Muscle layer of duodenum (tissue), 2 donors: ENCODE measurements at regions not wholly inside any gene's neighbourhood (a gene's known extent, or its start where the extent isn't known, plus 50 kb on each side); places are given as distances from the start of the nearest gene placed in this dataset.

Experiments
- H3K27ac ChIP-seq: one replicate; pipeline ENCODE4 v1.7.0; 2013; ENCODE audit warnings: mild to moderate bottlenecking, low read length
- H3K27me3 ChIP-seq: one replicate; pipeline ENCODE4 v1.7.0; 2013; ENCODE audit warnings: low read depth, mild to moderate bottlenecking, control low read depth, low read length
- H3K36me3 ChIP-seq, 2 donors: one replicate each; pipeline ENCODE4 v1.7.0; 2013; ENCODE audit warnings: low read length in 2 of 2, control low read depth in 1 of 2, mild to moderate bottlenecking in 1 of 2; ENCODE audit not compliant: insufficient read depth in 2 of 2, control insufficient read depth in 1 of 2
- H3K4me1 ChIP-seq, 2 donors: one replicate each; pipeline ENCODE4 v1.7.0; 2013; ENCODE audit warnings: low read length in 2 of 2, mild to moderate bottlenecking in 2 of 2, control low read depth in 1 of 2, moderate library complexity in 1 of 2; ENCODE audit not compliant: insufficient read depth in 2 of 2, control insufficient read depth in 1 of 2
- H3K4me3 ChIP-seq, 2 donors: one replicate each; pipeline ENCODE4 v1.7.0; 2013; ENCODE audit warnings: low read length in 2 of 2, low read depth in 1 of 2, mild to moderate bottlenecking in 1 of 2
- H3K9me3 ChIP-seq, 2 donors: one replicate each; pipeline ENCODE4 v1.7.0; 2013; ENCODE audit warnings: low read length in 2 of 2, control low read depth in 1 of 2, mild to moderate bottlenecking in 1 of 2; ENCODE audit not compliant: control insufficient read depth in 1 of 2
- donor health status: healthy.

GRCh38 chr6:133724726-133725125 is 164.2 kb upstream of the TCF21 start:
- no peaks in the 10 kb centered on the region for H3K4me1 ChIP-seq
- H3K27ac ChIP-seq, result no peak overlapping the region
- H3K27me3 ChIP-seq, result no peaks in the 10 kb centered on the region
- H3K4me3 ChIP-seq, result no peak overlapping the region
- H3K9me3 ChIP-seq, result peaks cover 0 to 18% of the 10 kb centered on the region in 2 donors
- no peaks in the 10 kb centered on the region for H3K36me3 ChIP-seq

- Histone ChIP-seq H3K27me3 (no peaks in the 10 kb centered on the region), H3K4me1 (no peaks in the 10 kb centered on the region), H3K9me3 (peaks cover 0 to 18% of the 10 kb centered on the region in 2 donors), H3K4me3 (no peak overlapping the region), H3K36me3 (no peaks in the 10 kb centered on the region), H3K27ac (no peak overlapping the region)
Measured at GRCh38 chr6:133726188-133726587, 162.7 kb upstream of the TCF21 start.

GRCh38 chr6:133730881-133731280 is 158.0 kb upstream of the TCF21 start:
- Histone ChIP-seq H3K4me3 (no peak overlapping the region), H3K36me3 (no peaks in the 10 kb centered on the region), H3K9me3 (peaks cover 0 to 14% of the 10 kb centered on the region in 2 donors), H3K27me3 (no peaks in the 10 kb centered on the region), H3K27ac (no peak overlapping the region), H3K4me1 (no peaks in the 10 kb centered on the region)

GRCh38 chr6:133740218-133740617 is 148.7 kb upstream of the TCF21 start:
- no peak overlapping the region for H3K27ac ChIP-seq
- no peak overlapping the region for H3K4me3 ChIP-seq
- no peaks in the 10 kb centered on the region for H3K4me1 ChIP-seq
- H3K9me3 ChIP-seq, result no peaks in the 10 kb centered on the region
- H3K27me3 ChIP-seq, result no peaks in the 10 kb centered on the region
- H3K36me3 ChIP-seq, result no peaks in the 10 kb centered on the region

- no peaks in the 10 kb centered on the region for H3K9me3 ChIP-seq
- no peaks in the 10 kb centered on the region for H3K36me3 ChIP-seq
- H3K4me3 ChIP-seq, result no peak overlapping the region
- no peaks in the 10 kb centered on the region for H3K4me1 ChIP-seq
- no peak overlapping the region for H3K27ac ChIP-seq
- no peaks in the 10 kb centered on the region for H3K27me3 ChIP-seq
Measured at GRCh38 chr6:133740816-133741215, 148.1 kb upstream of the TCF21 start.

GRCh38 chr6:133741375-133741861 is 147.5 kb upstream of the TCF21 start:
- Histone ChIP-seq H3K4me3 (no peak overlapping the region), H3K27me3 (no peaks in the 10 kb centered on the region), H3K4me1 (no peaks in the 10 kb centered on the region), H3K27ac (no peak overlapping the region), H3K36me3 (no peaks in the 10 kb centered on the region), H3K9me3 (no peaks in the 10 kb centered on the region)

- Histone ChIP-seq H3K4me1 (no peaks in the 10 kb centered on the region), H3K4me3 (no peak overlapping the region), H3K27me3 (no peaks in the 10 kb centered on the region), H3K9me3 (no peaks in the 10 kb centered on the region), H3K27ac (no peak overlapping the region), H3K36me3 (no peaks in the 10 kb centered on the region)
Measured at GRCh38 chr6:133743621-133744020, 145.3 kb upstream of the TCF21 start.

- Histone ChIP-seq H3K27ac (no peak overlapping the region), H3K4me3 (no peak overlapping the region), H3K27me3 (no peaks in the 10 kb centered on the region), H3K9me3 (no peaks in the 10 kb centered on the region), H3K36me3 (no peaks in the 10 kb centered on the region), H3K4me1 (no peaks in the 10 kb centered on the region)
Measured at GRCh38 chr6:133746417-133746770, 142.5 kb upstream of the TCF21 start.

GRCh38 chr6:133748628-133749027 is 140.3 kb upstream of the TCF21 start:
- no peaks in the 10 kb centered on the region for H3K36me3 ChIP-seq
- no peaks in the 10 kb centered on the region for H3K27me3 ChIP-seq
- peak overlapping the region; percentile 6 for H3K27ac ChIP-seq

GRCh38 chr6:133749427-133749826 is 139.5 kb upstream of the TCF21 start:
- no peaks in the 10 kb centered on the region for H3K36me3 ChIP-seq
- H3K4me3 ChIP-seq, result no peak overlapping the region
- no peaks in the 10 kb centered on the region for H3K4me1 ChIP-seq
- no peak overlapping the region for H3K27ac ChIP-seq
- H3K9me3 ChIP-seq, result no peaks in the 10 kb centered on the region
- H3K27me3 ChIP-seq, result no peaks in the 10 kb centered on the region

More at GRCh38 chr6:133748628-133749027, 140.3 kb upstream of the TCF21 start:
- Histone ChIP-seq H3K9me3 (no peaks in the 10 kb centered on the region), H3K4me1 (no peaks in the 10 kb centered on the region), H3K4me3 (no peak overlapping the region)

GRCh38 chr6:133752129-133752528 is 136.8 kb upstream of the TCF21 start:
- no peaks in the 10 kb centered on the region for H3K9me3 ChIP-seq
- H3K27me3 ChIP-seq, result no peaks in the 10 kb centered on the region
- peak overlapping the region; percentile 7 for H3K27ac ChIP-seq
- H3K4me1 ChIP-seq, result no peaks in the 10 kb centered on the region
- H3K4me3 ChIP-seq, result no peak overlapping the region
- H3K36me3 ChIP-seq, result no peaks in the 10 kb centered on the region

- Histone ChIP-seq H3K4me3 (no peak overlapping the region), H3K4me1 (no peaks in the 10 kb centered on the region), H3K27ac (no peak overlapping the region), H3K36me3 (no peaks in the 10 kb centered on the region), H3K9me3 (no peaks in the 10 kb centered on the region), H3K27me3 (no peaks in the 10 kb centered on the region)
Measured at GRCh38 chr6:133753756-133754155, 135.2 kb upstream of the TCF21 start.
